Fibroblast of gingiva (primary cell): ENCODE measurements at regions not wholly inside any gene's neighbourhood (a gene's known extent, or its start where the extent isn't known, plus 50 kb on each side); places are given as distances from the start of the nearest gene placed in this dataset.

Experiments used
- DNase-seq: peaks from one replicate; pipeline ENCODE4 v3.0.0-alpha.2; 2011; ENCODE audit warnings: low read depth

GRCh38 chr1:110765640-110766335, 91.0 kb upstream of the KCNA3 start:
- DNase-seq, result peak; percentile 42

GRCh38 chr1:110763149-110763548, 88.4 kb upstream of the KCNA3 start:
- no peak for DNase-seq

GRCh38 chr1:110760321-110760720, 85.6 kb upstream of the KCNA3 start:
- no peak for DNase-seq

GRCh38 chr1:110756506-110756905, 81.8 kb upstream of the KCNA3 start:
- no peak for DNase-seq

GRCh38 chr1:110752941-110753725, 78.4 kb upstream of the KCNA3 start:
- no peak for DNase-seq

- DNase-seq, result no peak
These were observed 75.8 kb upstream of the KCNA3 start for GRCh38 chr1:110750562-110750961.

GRCh38 chr1:110749960-110750359, 75.2 kb upstream of the KCNA3 start:
- DNase-seq, result no peak

- DNase-seq, result peak; percentile 20
These were observed 72.0 kb upstream of the KCNA3 start for GRCh38 chr1:110746644-110747259.

GRCh38 chr1:110743397-110743796, 68.7 kb upstream of the KCNA3 start:
- DNase-seq, result no peak

GRCh38 chr1:110736900-110737605, 62.3 kb upstream of the KCNA3 start:
- DNase-seq, result no peak

- no peak for DNase-seq
These were observed 59.5 kb upstream of the KCNA3 start for GRCh38 chr1:110734133-110734680.

- no peak for DNase-seq
These were observed 56.8 kb upstream of the KCNA3 start for GRCh38 chr1:110731529-110731928.

GRCh38 chr1:110728388-110729001, 53.8 kb upstream of the KCNA3 start:
- no peak for DNase-seq

GRCh38 chr1:110727246-110727645, 52.5 kb upstream of the KCNA3 start:
- DNase-seq, result no peak

- no peak for DNase-seq
These were observed 52.0 kb upstream of the KCNA3 start for GRCh38 chr1:110726755-110727154.
